Stimulated activated CD8-positive, alpha-beta memory T cell treated with anti-CD3 and anti-CD28 coated beads, Interleukin-7, amount 100 ng/mL, for 1 hour (primary cell): ENCODE measurements at regions not wholly inside any gene's neighbourhood (a gene's known extent, or its start where the extent isn't known, plus 50 kb on each side); places are given as distances from the start of the nearest gene placed in this dataset.
"Not testable (repeated sequence)": the region's sequence is repeated elsewhere in the genome, so short reads cannot be mapped to it uniquely, and the experiment has no call there.

Experiments used
- DNase-seq, 2 donors: peaks; one replicate each; pipeline ENCODE4 v3.0.0-alpha.2; 2020; ENCODE audit warnings: low read depth in 2 of 2

DNA sequence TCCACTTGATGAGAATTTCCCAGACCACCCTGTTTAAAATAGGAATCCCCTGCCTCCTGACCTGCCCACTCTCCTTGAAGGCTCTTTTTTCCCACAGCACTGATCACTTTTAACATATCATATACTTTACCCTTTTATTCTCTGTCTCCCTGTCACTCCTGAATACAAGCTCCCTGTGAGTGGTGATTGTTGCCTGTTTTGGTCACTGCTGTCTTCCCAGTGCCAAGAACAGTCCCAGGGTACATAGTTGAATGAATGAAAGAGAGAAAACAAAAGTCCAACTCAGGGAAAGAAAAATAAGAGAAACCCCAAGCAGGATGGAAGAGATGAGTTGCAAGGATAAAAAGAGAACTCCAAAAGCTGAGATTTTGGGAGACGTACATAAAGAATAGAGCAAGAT is 500.3 kb upstream of the LMCD1 start:
- no peak for DNase-seq

DNA sequence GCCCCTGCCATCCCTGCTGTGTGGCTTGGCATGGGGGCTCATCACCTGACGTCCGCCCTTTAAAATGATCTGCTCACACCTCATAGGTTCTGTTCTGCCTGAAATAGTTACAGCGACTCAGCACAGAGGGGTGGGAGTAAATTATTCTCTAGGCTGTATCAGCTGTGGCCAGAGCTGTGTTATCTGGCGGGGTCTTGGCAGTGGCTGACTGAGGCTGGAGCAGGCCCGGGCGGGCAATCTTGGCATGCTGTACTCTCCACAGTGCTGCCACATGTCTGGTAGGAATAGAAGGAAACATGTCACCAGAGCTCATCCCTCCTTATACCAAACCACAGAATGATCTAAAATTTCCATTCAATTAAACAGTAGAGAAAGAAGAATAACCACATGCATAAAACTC is 499.9 kb upstream of the LMCD1 start:
- DNase-seq: no peak

DNA sequence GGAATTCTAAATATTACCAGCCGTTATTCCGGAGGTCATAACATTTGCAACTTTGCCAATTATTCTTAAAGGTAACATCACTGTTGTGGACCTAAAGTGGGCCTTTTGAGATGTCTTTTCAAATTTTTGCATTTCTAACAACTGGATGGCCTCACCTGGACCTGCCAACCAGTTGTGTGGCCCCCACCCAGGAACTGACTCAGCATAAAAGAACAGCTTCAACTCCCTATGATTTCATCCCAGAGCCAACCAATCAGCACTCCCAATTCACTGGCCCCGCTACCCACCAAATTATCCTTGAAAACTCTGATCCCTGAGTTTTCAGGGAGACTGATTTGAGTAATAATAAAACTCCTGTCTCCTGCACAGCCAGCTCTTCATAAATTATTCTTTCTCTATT is 489.7 kb upstream of the LMCD1 start:
- no peak for DNase-seq

DNA sequence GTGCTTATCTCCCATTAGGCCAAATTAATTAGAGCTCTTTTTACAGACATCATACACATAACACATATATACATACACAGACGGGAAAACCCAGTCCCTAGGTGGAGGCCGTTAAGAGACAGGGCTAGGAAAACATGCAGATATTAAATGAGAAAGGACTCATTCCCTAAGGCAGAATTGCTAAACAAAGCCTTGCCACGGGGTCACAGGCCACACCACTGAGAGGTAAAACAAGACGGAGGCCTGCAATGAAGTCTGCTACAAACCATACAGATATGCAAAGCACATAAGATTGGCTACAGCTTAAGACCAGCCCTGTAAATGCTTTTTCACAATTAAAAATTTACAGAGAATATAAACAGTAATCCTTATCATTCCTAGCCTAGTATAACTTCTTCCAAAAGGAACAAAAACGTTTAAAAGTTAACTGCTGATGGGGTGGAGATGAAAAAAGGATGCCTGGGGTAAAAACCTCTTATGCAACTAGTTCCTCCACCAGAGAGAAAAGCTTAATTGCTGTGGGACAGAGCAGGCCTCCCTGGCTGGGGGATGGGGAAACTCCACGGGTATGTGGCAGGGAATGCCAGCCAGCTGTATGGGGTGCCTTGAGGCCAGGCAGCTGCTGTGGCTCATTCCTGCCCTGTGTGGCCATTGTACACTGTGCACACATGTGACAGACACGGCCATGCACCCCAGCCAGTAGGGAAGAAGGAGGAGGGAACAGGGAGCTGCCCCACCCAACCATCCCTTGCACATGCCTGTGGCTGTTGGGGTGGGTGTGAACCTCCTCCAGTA is 481.4 kb upstream of the LMCD1 start:
- DNase-seq: no peak

DNA sequence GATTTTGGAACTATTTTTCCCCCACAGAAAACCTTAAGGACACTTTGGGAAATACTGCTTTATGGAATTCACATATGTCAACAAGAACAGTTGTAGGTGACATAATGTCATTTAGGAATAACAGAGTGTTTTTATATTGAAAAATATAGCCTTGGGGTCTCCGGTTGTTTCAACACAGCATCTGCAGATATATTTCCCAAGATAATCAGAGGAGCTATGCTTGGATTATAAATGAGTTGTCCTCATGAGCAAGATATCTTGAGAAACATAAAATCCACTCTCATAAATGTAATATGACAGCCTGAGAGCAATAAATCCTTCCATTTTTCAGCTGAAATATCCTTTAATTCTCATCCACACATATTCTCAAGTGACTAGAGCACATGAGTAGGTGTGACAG is 473.7 kb upstream of the LMCD1 start:
- DNase-seq: no peak

DNA sequence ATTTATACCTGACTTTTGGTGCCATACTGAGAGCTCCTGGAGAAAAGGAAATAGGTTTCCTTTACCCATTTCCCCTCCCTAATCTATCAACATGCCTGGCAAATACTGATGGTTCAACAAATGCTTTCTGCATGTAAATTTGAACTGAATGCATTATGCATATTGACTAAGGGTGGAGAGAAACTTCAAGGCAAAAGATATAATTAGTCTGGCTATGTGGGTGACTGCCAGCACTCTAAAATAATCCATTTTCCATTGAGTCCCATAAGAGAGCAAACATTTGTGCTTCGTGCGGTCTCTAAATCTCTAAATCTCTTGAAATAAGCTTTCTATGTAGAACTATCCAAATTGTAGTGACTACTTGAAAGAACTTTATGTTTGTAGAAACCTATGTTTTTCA is 451.3 kb upstream of the LMCD1 start:
- no peak for DNase-seq

DNA sequence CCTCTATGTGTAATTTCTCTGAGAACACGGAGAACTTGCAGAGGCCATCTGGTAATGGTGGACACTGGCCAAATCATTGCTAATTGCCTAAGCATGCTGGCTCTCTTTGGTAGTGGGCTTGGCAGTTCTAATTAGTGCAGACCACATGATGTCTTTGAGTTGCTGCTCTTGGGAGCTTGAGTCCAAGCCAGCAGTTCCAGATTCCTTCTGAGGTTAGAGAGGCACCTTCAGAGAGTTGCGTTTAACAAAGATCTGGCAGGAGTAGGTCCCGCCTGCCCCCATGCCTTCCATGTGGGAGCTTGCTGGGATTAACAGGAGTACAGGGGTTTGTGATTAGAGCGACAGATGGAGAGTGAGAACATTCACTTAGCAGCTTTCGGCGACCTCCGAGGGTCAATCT is 449.0 kb upstream of the LMCD1 start:
- DNase-seq: no peak

DNA sequence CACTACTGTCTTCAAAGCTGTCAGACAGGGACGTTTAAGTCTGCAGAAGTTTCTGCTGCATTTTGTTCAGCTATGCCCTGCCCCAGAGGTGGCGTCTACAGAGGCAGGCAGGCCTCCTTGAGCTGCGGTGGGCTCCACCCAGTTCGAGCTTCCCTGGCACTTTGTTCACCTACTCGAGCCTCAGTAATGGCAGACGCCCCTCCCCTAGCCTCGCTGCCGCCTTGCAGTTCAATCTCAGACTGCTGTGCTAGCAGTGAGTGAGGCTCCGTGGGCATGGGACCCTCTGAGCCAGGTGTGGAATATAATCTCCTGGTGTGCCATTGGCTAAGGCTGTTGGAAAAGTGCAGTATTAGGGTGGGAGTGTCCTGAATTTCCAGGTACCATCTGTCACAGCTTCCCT is 433.5 kb upstream of the LMCD1 start:
- not testable (repeated sequence) for DNase-seq

DNA sequence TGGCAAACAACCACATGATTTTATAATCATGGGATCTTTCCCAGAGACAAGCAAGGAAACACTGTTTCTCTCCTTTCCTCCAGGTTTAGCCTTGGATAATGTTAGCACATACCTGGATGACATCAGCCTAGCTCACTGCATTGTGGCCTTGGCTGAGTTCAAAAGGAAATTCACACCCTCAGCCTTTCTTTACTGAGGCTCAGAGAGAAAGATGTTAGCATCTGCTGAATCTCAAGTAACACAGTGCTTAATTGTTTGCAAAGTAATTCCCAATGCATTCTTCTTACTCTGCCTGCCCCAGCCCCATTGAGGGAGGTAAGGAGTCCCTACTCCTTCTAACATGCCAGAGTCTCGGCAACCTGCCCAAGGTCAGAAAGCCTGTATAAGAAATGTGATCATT is 432.2 kb upstream of the LMCD1 start:
- no peak for DNase-seq

DNA sequence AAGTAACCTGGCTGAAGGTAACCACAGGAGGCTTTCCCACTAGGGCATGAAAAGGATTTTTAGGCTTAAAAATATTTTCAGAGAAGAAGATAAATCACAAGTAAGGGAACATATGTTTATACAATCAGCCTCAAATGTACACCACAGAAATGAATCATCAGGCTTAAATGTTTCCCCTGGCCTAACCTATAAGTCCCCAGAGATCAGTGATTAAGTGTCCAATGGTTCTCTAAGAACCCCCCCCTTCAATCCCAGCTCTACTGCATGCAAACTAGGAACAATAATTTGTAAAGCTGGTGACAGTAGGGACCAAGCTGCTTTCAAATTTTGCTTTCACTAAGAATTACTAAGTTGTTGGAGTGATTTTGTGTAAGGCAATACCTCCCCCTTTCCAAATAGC is 431.6 kb upstream of the LMCD1 start:
- DNase-seq: no peak

DNA sequence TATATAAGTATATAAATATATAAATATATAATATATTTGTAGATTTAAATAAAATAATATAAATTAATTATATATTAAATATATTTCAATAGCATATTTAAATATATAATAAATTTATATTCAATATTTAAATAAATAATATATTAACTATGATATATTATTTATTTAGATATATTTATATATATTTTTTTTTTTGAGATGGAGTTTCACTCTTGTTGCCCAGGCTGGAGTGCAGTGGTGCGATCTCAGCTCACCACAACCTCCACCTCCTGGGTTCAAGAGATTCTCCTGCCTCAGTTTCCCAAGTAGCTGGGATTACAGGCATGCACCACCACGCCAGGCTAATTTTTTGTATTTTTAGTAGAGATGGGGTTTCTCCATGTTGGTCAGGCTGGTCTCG is 426.9 kb upstream of the LMCD1 start:
- DNase-seq: not testable (repeated sequence)

DNA sequence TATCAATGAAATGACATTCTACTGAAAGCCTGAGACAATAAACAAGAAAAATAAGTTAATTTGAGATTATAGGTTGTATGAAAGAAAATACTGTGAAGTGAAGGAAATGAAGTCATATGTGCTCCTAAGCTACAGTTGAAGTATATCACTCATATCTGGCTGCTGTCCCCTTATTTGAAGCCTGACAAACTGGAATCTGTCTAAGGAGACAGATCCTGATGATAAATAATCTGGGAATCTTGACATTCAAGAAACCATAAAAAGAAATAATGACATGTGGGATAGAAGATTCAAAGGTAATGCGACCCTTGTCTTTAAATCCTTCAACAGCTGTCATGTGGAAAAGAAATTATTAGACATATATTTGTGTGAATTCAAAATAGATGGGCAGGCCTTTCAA is 424.5 kb upstream of the LMCD1 start:
- no peak for DNase-seq

DNA sequence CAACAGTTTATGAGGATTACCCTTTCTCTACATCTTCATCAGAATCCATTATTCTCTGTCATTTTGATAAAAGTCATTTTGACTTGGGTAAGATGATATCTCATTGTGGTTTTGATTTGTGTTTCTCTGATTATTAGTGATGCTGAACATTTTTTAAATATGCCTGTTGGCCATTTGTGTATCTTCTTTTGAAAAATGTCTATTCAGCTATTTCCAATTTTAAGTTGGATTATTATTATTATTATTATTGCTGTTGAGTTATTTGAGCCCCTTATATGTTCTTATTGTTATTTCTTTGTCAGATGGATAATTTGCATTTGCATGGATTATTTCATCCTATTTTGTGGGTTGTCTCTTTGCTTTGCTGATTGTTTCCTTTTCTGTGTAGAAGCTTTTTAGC is 421.2 kb upstream of the LMCD1 start:
- DNase-seq: no peak

DNA sequence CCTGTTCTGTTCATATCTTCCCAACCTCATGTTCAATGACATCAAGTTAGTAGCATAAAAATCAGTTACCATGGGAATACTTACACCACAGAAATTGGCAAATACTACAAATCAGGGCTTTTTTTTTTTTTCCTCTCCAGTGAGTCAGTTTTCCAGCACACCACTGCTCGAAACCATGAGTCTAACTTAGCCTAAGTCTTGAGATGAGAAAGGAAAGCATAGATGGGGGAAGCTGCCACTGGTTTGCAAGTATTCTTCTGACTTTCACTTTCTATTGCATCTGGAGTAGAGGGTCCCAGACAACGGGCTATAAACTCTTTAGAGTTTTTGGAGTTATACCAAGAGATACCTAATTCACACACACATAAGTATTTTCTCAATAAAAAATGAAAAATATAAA is 416.1 kb upstream of the LMCD1 start:
- no peak for DNase-seq

DNA sequence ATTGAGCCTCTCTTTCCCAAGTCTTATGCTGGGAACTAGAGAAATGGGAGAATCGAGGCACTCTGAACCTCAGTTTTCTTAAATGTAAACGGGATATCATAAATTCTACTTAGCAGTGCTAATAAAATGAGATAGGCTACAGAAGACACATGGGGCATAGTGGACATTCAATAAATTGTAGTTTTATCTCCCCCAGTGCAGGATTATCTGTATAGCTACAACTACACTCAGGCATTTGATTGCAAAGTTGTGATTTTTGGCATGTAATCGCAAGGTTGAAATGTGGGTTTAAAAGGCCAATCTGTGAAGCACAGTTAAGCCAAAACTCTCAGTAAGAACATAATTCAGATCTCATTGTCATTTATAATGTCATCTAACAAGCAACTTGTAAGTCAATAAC is 413.7 kb upstream of the LMCD1 start:
- no peak for DNase-seq

DNA sequence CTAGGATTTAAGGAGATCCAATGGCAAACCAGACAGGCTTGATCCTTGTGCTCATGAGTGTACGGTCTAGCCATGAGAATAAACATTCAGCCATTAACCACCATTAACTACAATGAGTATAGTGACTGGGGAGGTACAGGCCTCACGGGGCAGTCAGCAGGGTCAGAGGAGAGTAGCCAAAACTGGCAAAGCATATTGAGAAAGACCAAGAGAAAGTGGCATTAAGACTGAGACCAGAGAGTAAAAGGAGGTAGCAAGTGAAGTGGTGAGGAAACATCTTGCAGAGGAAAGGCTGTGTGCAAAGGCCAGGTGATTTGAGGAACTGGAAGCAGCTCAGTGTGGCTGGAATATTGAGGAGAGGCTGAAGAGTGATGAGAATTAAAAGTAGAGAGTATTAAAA is 407.2 kb upstream of the LMCD1 start:
- no peak for DNase-seq

DNA sequence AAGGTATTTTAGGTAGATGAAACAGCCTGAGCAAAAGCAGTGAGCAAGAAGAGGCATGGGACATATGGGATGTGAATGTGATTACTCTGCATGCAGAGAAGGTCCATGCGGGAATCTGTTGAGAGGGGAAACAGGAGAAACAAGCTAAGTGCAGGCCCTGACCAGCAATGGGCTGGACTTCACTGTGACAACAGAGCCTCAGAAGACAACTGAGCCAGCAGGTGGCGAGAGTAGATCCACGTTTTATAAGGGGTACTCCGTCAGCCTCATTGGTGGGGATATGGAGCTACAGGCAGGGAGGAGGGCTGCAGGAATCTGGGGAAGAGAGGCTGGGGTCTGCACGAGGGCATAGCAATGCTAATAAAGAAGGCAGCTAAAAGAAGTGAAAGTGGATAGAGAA is 405.9 kb upstream of the LMCD1 start:
- no peak for DNase-seq

DNA sequence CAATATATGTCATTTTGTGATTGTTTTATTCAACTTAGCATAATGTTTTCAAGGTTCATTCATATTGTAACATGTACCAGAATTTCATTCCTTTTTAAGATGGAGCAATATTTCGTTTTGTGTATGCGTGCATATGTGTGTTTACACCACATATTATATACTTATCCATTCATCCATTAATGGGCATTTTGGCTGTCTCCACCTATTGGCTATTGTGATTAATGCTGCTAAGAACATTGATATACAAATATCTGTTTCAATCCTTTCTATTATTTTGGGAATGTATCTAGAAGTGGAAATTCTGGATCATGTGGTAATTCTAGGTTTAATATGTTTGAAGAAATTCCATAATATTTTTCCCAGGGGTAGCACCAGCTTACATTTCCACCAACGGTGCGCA is 403.9 kb upstream of the LMCD1 start:
- no peak for DNase-seq

DNA sequence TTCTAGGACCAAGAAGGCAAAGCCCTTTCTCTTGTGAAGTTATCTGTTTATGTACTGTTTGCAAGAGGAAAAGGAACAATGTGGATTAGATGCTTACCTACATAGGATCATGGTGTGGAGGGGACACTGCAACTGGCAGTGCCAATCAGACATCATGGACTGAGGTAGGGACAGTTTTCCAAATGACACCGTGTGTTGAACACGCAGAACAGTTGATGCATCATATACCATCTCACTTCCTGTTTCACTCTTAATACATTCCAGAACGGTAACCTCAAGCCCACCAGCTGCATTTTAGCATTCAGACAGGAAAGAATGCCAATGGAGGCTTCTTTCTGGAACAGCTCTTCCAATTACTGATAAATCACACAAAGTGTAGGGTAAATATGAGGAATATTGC is 397.7 kb upstream of the LMCD1 start:
- no peak for DNase-seq

DNA sequence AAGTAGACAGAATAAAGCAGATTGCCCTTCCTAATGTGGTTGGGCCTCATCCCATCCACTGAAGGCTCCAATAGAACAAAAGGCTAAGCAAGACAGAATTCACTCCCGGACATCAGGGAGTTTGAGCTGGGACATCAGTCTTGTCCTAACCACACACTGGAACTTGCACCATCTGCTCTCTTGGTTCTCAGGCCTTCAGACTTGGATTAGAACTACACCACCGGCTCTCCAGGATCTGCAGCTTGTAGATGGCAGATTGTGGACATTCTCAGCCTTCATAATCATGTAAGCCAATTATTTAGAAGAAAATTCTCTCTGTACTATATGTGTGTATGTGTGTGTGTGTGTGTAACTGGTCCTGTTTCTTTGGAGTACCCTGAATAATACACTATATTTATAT is 394.7 kb upstream of the LMCD1 start:
- DNase-seq: no peak

DNA sequence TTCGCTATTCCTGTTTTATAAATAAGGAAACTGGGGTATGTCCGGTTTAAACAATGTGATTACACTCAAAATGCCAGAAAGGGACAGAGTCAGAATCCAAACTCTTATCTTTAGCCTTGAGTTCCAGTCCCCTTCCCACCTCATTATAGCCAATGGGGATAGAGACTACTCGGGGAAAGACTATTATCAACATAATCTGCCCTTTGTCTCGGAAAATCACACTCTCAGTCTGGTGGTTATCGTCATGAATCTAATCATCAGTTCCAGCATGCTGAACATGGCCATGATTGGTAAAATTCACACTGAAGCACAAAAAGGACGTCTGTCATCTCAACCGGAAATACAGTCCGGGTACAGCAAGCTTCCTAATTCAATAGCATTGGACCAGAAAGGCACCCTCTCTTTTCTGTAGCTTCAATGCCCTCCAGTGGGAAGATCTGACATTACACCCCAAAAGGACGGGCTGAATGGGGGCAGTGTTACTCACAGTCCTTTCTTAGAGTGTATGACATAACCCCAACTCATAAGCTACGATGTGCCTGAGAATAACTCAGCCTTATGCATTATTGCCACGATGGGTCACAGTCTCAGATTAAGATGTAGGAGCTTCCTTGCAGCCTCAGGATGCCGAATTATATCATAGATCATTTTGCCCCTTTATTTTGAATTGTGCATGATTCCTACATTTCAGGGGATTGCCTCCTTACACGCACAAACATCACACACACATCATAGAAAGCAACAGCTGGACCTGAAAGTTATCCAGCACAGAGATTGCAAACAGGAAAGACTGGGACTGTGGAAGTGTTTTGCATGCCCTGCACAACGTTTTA is 390.4 kb upstream of the LMCD1 start:
- DNase-seq: peak; percentile 2 to 9

DNA sequence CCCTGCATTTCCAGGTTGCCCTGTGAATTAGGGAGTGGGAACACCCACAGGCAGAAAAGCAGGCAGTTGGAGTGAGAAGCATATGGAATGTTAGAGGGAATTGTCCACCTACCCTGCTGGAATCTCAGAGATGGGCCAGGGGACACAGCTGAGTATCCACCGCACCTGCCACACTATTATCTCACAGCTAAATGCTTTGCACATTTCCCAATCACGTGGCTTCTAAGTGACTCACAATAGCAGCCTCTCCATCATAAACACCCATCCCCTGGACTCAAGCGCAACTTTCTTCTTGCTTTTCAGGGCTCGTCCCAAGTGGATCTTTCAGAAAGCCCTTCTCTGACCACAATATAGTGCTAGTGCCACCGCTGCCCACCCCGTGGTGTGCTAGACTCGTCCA is 389.0 kb upstream of the LMCD1 start:
- no peak for DNase-seq

DNA sequence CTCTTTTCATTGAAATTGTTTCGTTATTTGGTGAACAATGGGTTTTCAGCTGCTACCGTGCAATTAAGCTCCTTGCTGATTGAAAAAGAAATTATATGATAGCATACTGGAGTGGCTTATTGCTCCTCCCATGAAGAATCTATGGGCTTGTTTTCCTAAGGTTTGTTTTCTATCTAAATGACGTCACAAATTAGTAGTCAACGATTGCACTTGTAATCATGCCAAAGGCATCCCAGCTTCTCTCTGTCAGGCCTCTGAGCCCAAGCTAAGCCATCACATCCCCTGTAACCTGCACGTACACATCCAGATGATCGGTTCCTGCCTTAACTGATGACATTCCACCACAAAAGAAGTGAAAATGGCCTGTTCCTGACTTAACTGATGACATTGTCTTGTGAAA is 388.0 kb upstream of the LMCD1 start:
- DNase-seq: no peak
